Esophagus muscularis mucosa (tissue), 4 donors: ENCODE measurements at regions not wholly inside any gene's neighbourhood (a gene's known extent, or its start where the extent isn't known, plus 50 kb on each side); places are given as distances from the start of the nearest gene placed in this dataset.

Experiments
- DNase-seq: peaks from one replicate; pipeline ENCODE4 v3.0.0-alpha.2; 2017; ENCODE audit errors: extremely low spot score
- H3K27ac ChIP-seq, 4 donors: fragments of 200-600 bp; sonication (generic); replicated peaks in 1 of 4; 1 replicate in 3 of 4; 2 replicates in 1 of 4; pipeline ENCODE4 v1.5.1; 2016 to 2019; ENCODE audit warnings: mild to moderate bottlenecking in 1 of 4
- H3K27me3 ChIP-seq, 4 donors: fragments of 200-600 bp; sonication (generic); one replicate each; pipeline versions ENCODE4 v1.5.1 to v1.6.0; 2016 to 2019
- H3K36me3 ChIP-seq, 4 donors: fragments of 200-600 bp; sonication (generic); one replicate each; pipeline ENCODE4 v1.5.1; 2016 to 2019
- H3K4me1 ChIP-seq, 4 donors: fragments of 200-600 bp; sonication (generic); one replicate each; pipeline ENCODE4 v1.5.1; 2016 to 2019
- H3K4me3 ChIP-seq, 4 donors: fragments of 200-600 bp; sonication (generic); 1 replicate in 2 of 4; 2 replicates in 2 of 4; pipeline ENCODE4 v1.5.1; 2016 to 2019; ENCODE audit warnings: mild to moderate bottlenecking in 4 of 4, moderate library complexity in 1 of 4
- H3K9me3 ChIP-seq, 4 donors: fragments of 200-600 bp; sonication (generic); 1 replicate in 3 of 4; 2 replicates in 1 of 4; pipeline ENCODE4 v1.5.1; 2016 to 2019
- EP300 ChIP-seq: sonication (generic); formaldehyde crosslinking; IDR thresholded peaks from one replicate; pipeline ENCODE4 v1.6.1; 2017; ENCODE audit warnings: antibody characterized with exemption
- POLR2A ChIP-seq: fragments of 450-650 bp; IDR thresholded peaks from one replicate; pipeline ENCODE4 v1.6.1; 2017; ENCODE audit warnings: antibody characterized with exemption, moderate library complexity, mild to moderate bottlenecking, low read depth
- POLR2AphosphoS5 ChIP-seq, 2 donors: sonication (generic); formaldehyde crosslinking; IDR thresholded peaks; one replicate each; pipeline ENCODE4 v1.6.1; 2017; ENCODE audit warnings: antibody characterized with exemption in 2 of 2
- WGBS: methylation state at CpG from one replicate; pipeline ENCODE4 v1.1.5; 2018; 5-methylcytosine and 5-hydroxymethylcytosine counted together
- intact Hi-C: fragments of 100-400 bp; cut with DNase I; formaldehyde crosslinking; loops from one replicate; pipeline ENCODE4 v1.15.1; 2023
- TF ChIP-seq, protein P1 (sequence below), 3 experiments: fragments of 200-600 bp in 2 of 3; fragments of 450-650 bp in 1 of 3; sonication (generic) in 2 of 3; IDR thresholded peaks; one replicate each; pipeline ENCODE4 v1.5.1; 2017 to 2019; ENCODE audit warnings: antibody characterized with exemption in 3 of 3, mild to moderate bottlenecking in 2 of 3, moderate library complexity in 1 of 3

DNA sequence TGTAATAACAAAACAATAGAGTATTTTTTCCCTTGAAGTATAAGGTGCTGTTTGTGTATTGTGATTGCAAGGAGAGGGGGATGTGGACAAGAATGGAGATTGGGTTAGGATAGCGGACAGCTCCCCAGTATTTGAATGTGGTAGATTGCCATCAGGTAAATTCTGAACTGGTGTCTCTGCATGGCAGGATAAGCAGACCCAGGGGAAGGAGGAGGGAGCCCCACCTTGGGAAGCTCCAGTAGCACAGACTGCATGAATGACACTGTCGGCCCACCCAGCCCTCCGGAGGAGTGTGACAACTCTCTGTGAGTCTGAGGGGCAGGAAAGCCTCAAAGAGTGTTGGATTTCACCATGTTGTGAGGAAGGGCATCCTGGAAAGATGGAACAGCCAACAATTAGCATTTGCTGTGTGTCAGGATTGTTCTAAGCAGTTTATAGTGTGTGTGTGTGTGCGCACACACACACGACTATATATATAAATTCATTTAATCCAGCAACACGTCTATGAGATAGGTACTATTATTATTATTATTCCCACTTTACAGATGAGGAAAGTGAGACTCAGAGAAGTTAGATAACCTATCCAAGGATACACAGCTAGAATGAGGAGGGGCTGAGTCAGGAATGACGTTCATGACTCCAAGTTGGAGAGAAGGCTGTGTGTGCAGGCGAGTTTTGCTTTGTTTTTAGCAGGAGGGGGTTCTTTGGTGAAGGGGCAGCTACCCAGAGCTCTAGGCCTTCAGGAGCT is 63.4 kb upstream of the LCTL start:
- WGBS, result 88% methylated on average over 8 of the region's 8 CpGs
- intact Hi-C loops, result no loop called here
- no peaks in the 10 kb centered on the region for H3K9me3 ChIP-seq
- H3K27me3 ChIP-seq, result no peaks in the 10 kb centered on the region
- no peaks in the 10 kb centered on the region for H3K36me3 ChIP-seq
- no peak for DNase-seq
- no peak overlapping the region for H3K27ac ChIP-seq
- no peak overlapping the region for H3K4me3 ChIP-seq
- TF ChIP-seq POLR2A, result no peak
- no peak for TF ChIP-seq POLR2AphosphoS5 (IDR thresholded peaks at IDR 0.05)
- no peak for TF ChIP-seq EP300
- TF ChIP-seq, protein P1, sequence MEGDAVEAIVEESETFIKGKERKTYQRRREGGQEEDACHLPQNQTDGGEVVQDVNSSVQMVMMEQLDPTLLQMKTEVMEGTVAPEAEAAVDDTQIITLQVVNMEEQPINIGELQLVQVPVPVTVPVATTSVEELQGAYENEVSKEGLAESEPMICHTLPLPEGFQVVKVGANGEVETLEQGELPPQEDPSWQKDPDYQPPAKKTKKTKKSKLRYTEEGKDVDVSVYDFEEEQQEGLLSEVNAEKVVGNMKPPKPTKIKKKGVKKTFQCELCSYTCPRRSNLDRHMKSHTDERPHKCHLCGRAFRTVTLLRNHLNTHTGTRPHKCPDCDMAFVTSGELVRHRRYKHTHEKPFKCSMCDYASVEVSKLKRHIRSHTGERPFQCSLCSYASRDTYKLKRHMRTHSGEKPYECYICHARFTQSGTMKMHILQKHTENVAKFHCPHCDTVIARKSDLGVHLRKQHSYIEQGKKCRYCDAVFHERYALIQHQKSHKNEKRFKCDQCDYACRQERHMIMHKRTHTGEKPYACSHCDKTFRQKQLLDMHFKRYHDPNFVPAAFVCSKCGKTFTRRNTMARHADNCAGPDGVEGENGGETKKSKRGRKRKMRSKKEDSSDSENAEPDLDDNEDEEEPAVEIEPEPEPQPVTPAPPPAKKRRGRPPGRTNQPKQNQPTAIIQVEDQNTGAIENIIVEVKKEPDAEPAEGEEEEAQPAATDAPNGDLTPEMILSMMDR (IDR thresholded peaks at IDR 0.05), result no peak
- H3K4me1 ChIP-seq, result peaks cover 0 to 5% (median 0%) of the 10 kb centered on the region in 4 donors

- Histone ChIP-seq H3K4me3 (no peak overlapping the region), H3K9me3 (no peaks in the 10 kb centered on the region), H3K4me1 (peaks cover 0 to 5% (median 0%) of the 10 kb centered on the region in 4 donors), H3K27ac (no peak overlapping the region), H3K27me3 (no peaks in the 10 kb centered on the region), H3K36me3 (no peaks in the 10 kb centered on the region)
- intact Hi-C loops, result no loop called here
- TF ChIP-seq POLR2AphosphoS5 (IDR thresholded peaks at IDR 0.05) (no peak), POLR2A (no peak), EP300 (no peak)
- TF ChIP-seq, protein P1 (IDR thresholded peaks at IDR 0.05), result no peak
- DNase-seq, result no peak
- 71% methylated on average over 4 of the region's 4 CpGs for WGBS
Measured at GRCh38 chr15:66629817-66630576, 64.2 kb upstream of the LCTL start.

DNA sequence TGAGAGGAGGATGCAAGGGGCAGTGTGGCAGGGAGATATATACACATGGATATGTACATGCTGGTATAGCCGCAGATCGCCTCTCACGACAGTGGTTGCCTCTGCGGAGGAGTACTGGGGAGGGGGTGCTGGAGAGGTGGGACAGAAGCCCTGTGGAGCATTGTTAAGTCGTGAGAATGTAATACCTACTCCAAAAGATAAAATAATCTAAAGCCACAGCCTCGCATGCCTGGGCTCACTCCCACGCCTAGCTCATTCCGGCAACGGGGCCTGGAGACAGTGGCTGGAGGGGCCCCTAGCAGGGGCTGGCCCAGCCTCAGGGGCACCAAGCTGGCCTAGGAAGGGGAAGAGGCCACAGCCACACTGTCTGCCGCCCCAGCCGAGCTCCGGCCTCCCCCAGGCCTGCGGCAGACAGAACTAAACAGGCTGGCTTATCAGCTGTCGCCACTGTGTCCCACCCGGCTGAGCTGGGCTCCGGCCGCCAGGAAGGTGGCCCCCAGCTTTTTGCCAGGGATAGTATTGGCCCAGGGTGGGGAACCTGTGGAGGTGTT is 65.1 kb upstream of the LCTL start:
- TF ChIP-seq POLR2AphosphoS5 (IDR thresholded peaks at IDR 0.05), result no peak
- TF ChIP-seq POLR2A, result no peak
- TF ChIP-seq, protein P1 (IDR thresholded peaks at IDR 0.05), result no peak
- TF ChIP-seq EP300, result no peak
- no peak for DNase-seq
- no peak overlapping the region for H3K4me3 ChIP-seq
- H3K36me3 ChIP-seq, result no peaks in the 10 kb centered on the region
- WGBS, result 86% methylated on average over 16 of the region's 17 CpGs
- no peaks in the 10 kb centered on the region for H3K9me3 ChIP-seq
- H3K27me3 ChIP-seq, result no peaks in the 10 kb centered on the region
- intact Hi-C loops, result no loop called here
- H3K4me1 ChIP-seq, result peaks cover 0 to 5% (median 0%) of the 10 kb centered on the region in 4 donors
- H3K27ac ChIP-seq, result no peak overlapping the region

- WGBS, result 86% methylated on average over 7 of the region's 7 CpGs
- Histone ChIP-seq H3K4me3 (no peak overlapping the region), H3K9me3 (no peaks in the 10 kb centered on the region), H3K4me1 (peaks cover 0 to 5% (median 0%) of the 10 kb centered on the region in 4 donors), H3K27me3 (no peaks in the 10 kb centered on the region), H3K36me3 (no peaks in the 10 kb centered on the region), H3K27ac (no peak overlapping the region)
- TF ChIP-seq POLR2AphosphoS5 (IDR thresholded peaks at IDR 0.05), result no peak
- TF ChIP-seq, protein P1 (IDR thresholded peaks at IDR 0.05), result no peak
- no peak for TF ChIP-seq EP300
- DNase-seq, result no peak
- intact Hi-C loops, result no loop called here
Measured at GRCh38 chr15:66631616-66632263, 65.9 kb upstream of the LCTL start.
